Activated T-cell treated with anti-CD3 and anti-CD28 coated beads, Interleukin-2, amount 50 U/mL, for 4 hours (primary cell): ENCODE measurements at regions not wholly inside any gene's neighbourhood (a gene's known extent, or its start where the extent isn't known, plus 50 kb on each side); places are given as distances from the start of the nearest gene placed in this dataset.

Experiments
- ATAC-seq, 2 donors: fragments of 200-7000 bp; cut with Tn5 transposase; one replicate each; pipeline ENCODE4 v1.10.0; 2021
- DNase-seq: peaks from one replicate; pipeline ENCODE4 v3.0.0-alpha.2; 2020
- H3K27me3 Mint-ChIP-seq: one replicate; pipeline ENCODE4 v1.8.0; 2021; ENCODE audit warnings: low read depth, mixed read lengths
- H3K36me3 Mint-ChIP-seq: one replicate; pipeline ENCODE4 v1.8.0; 2022; ENCODE audit warnings: mixed read lengths; ENCODE audit not compliant: insufficient read depth
- H3K4me1 Mint-ChIP-seq: one replicate; pipeline ENCODE4 v1.8.0; 2021; ENCODE audit warnings: low read depth, mixed read lengths
- H3K4me3 Mint-ChIP-seq: one replicate; pipeline ENCODE4 v1.8.0; 2021; ENCODE audit warnings: mild to moderate bottlenecking, moderate library complexity, mixed read lengths
- H3K9me3 Mint-ChIP-seq: one replicate; pipeline ENCODE4 v1.8.0; 2021; ENCODE audit warnings: mixed read lengths

DNA sequence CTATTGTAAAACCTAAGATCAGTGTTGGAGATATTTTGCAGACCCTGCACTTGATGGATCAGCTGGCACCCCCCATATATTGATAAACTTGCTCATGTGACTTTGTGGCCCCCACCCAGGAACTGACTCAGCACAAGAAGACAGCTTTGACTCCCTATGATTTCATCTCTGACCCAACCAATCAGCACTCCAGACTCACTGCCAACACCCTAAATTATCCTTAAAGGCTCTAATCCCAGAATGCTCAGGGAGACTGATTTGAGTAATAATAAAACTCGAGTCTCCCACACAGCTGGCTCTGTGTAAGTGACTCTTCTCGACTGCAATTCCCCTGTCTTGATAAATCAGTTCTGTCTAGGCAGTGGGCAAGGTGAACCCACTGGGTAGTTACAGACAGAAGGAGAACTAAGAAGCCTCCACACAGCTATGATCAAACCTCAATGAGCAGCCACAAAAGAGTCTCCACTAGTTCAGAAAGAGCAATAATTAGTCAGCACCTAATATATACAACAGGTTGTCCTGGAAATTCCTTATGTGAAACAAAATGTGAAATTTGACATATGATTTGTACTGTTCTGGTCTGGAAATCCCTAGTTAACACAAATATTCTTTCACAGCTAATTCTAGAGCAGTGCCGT, 52.2 kb downstream of the ACTL7B start:
- no peaks in the 10 kb centered on the region for H3K36me3 Mint-ChIP-seq
- H3K4me1 Mint-ChIP-seq = no peaks in the 10 kb centered on the region
- H3K9me3 Mint-ChIP-seq = no peaks in the 10 kb centered on the region
- no peak overlapping the region for H3K4me3 Mint-ChIP-seq
- DNase-seq (no peak), ATAC-seq (no peak)
- no peaks in the 10 kb centered on the region for H3K27me3 Mint-ChIP-seq

DNA sequence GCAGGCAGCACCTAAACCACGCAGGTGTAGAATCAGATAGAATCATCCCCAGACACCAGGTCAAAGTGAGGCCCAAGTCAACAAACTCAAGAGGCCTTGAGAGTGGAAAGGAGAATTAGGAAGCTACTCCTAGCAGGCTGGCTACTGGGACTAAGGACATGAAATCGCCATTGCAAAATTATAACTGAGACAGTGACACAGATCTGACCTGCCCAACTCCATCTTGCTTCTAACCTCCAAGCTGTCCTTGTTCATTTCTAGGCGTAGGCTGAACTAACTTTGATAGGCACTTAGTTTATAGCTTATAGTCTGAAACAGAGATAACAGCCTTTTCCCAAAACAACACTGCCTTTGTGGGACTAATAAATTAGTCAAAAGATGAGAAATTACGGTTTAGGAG, 52.8 kb downstream of the ACTL7B start:
- Mint-ChIP-seq H3K4me3 (no peak overlapping the region), H3K9me3 (no peaks in the 10 kb centered on the region), H3K36me3 (no peaks in the 10 kb centered on the region), H3K4me1 (no peaks in the 10 kb centered on the region), H3K27me3 (no peaks in the 10 kb centered on the region)
- ATAC-seq (no peak), DNase-seq (no peak)

DNA sequence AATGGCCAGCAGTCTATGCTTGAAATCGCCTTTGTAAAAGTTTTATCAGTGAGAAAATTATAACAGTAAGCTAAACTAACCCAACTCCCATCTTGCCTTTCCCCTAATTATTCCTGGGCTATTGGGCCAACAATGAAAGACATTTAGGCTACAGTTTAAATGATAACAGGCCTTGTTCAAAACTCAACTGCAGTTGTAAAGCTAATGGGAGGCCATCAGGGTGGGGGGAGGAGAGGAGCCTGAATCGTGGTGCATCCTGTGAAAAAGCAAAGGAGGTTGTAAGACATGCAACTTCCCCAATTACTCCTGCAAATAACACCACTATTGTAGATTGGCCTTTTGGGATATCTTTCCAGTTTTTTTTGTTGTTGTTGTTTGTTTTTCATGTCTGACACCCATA, 53.8 kb downstream of the ACTL7B start:
- H3K9me3 Mint-ChIP-seq = no peaks in the 10 kb centered on the region
- no peaks in the 10 kb centered on the region for H3K36me3 Mint-ChIP-seq
- no peak for DNase-seq
- ATAC-seq = no peak
- H3K4me3 Mint-ChIP-seq = no peak overlapping the region
- H3K4me1 Mint-ChIP-seq = no peaks in the 10 kb centered on the region
- H3K27me3 Mint-ChIP-seq = no peaks in the 10 kb centered on the region

DNA sequence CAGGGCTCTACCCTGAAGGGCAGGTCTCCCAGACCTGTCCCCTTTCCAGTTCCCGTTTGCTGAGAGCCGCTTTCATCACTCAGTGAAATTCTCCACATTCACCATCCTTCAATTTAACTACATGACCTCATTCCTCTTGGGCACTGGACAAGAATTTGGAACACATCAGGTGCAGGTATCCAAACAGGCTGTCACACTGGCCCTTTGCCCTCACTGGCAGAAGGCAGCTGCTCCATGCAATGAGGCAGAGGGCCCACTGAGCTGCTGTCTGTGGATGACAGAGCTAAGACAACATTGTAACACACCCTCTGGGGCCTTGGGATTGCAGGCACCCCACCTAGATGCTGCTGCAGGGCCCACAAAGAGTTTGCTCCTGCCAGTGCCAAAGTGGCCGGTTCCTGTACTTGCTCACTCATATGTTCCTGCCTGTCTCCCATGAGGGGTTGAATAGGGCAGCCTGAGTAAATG, 55.1 kb downstream of the ACTL7B start:
- no peak for DNase-seq
- no peaks in the 10 kb centered on the region for H3K9me3 Mint-ChIP-seq
- no peaks in the 10 kb centered on the region for H3K4me1 Mint-ChIP-seq
- ATAC-seq = no peak
- no peaks in the 10 kb centered on the region for H3K27me3 Mint-ChIP-seq
- H3K36me3 Mint-ChIP-seq = no peaks in the 10 kb centered on the region
- no peak overlapping the region for H3K4me3 Mint-ChIP-seq

DNA sequence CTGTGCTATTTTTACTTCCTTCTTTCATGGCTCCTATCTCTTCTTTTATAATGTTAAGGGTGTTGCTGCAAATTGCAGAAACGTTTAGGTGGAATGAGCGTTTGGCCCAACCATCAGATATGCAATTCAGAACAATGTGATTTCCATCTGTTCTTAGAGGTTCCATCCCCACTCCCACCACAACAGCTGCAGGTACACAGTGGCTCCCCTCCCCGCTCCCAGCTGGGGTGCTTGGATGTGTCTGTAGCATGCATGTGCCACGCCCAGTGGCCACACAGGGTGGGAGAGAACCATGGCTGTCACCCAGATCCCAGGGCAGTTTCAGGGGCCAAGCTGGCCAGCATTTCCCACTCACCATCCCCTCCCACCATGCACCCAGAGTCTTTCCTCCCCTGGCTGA, 62.2 kb downstream of the ACTL7B start:
- ATAC-seq (no peak), DNase-seq (no peak)
- H3K36me3 Mint-ChIP-seq = no peaks in the 10 kb centered on the region
- H3K4me3 Mint-ChIP-seq = no peak overlapping the region
- H3K4me1 Mint-ChIP-seq = no peaks in the 10 kb centered on the region
- no peaks in the 10 kb centered on the region for H3K9me3 Mint-ChIP-seq
- H3K27me3 Mint-ChIP-seq = no peaks in the 10 kb centered on the region

DNA sequence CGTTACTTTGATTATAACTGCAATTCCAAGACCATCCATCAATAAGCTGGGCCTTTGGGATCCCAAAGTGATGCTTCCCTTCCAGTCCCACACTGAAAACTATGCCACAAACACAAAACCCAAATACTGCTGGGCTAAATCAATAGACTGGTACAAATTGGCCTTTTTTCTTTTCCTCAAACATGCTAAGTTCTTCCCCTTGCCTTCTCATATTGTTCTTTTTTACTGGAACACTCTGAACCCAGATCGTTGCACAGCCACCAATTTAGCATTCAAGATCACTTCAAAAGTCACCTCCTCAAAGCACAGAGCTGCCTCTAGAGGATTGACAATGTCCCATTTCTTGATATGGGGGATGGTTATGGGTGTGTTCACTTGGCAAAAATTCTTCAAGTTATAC, 66.0 kb downstream of the ACTL7B start:
- ATAC-seq (no peak), DNase-seq (no peak)
- no peaks in the 10 kb centered on the region for H3K36me3 Mint-ChIP-seq
- H3K4me1 Mint-ChIP-seq = no peaks in the 10 kb centered on the region
- no peak overlapping the region for H3K4me3 Mint-ChIP-seq
- H3K27me3 Mint-ChIP-seq = peaks cover 3% of the 10 kb centered on the region
- no peaks in the 10 kb centered on the region for H3K9me3 Mint-ChIP-seq

DNA sequence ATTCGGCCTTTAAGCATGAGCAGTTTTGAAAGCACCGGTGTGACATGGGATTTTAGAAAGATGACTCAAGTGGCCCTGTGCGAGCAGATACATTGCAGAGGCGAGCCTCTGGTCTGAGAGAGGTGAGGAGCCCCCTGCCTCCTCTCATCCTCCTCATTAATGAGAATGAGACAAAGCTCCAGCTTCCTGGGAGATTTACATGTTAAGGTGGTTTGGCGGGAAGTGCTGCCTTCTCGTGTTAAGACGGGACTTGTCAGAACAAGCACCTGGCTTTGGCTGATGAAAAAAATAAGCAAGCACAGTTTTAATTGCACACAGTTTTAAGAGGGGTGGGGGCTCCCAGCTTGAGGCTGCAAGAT, 68.1 kb downstream of the ACTL7B start:
- Mint-ChIP-seq H3K4me3 (no peak overlapping the region), H3K36me3 (no peaks in the 10 kb centered on the region), H3K9me3 (no peaks in the 10 kb centered on the region), H3K4me1 (peaks cover 3% of the 10 kb centered on the region), H3K27me3 (peaks cover 6% of the 10 kb centered on the region)
- DNase-seq (no peak), ATAC-seq (no peak)

DNA sequence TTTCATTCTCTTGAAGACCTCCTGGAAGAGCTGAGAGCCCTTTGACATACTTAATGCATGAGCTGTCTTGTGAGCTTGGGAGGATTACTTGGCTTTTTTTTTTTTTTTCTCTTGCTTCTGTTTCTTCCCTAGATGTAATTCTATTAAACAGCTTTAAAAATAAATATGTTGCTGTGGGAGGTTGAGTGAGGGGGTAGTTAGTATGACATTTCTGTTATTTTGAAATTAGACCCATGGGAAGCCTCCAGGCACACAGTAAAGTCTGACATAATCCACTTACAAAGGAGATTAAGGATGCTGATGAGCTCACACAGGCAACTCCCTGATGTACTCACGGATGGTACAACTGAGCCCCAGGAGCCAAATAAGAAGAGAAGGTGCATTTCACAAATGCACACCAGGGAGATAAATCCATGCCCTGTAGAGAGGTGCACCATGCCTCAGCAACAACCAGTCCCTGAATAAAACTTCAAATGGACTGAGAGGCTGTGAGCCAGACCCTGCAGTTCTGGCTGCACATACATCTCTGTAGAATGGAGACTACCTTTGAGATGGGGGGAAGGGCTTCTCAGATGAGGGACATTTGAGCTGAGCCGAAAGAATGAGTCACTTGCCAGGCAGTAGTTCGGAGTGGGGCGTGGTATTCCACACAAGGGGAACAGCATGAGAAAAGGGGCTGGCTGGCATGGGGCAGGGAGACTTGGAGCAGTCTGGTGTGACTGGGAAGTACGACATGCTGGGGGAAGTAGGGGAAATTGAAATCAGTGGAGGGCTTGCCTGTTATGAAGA, 68.7 kb downstream of the ACTL7B start:
- H3K4me1 Mint-ChIP-seq = peaks cover 3% of the 10 kb centered on the region
- peaks cover 8% of the 10 kb centered on the region for H3K27me3 Mint-ChIP-seq
- no peaks in the 10 kb centered on the region for H3K36me3 Mint-ChIP-seq
- no peaks in the 10 kb centered on the region for H3K9me3 Mint-ChIP-seq
- no peak overlapping the region for H3K4me3 Mint-ChIP-seq
- DNase-seq = no peak
- ATAC-seq = no peak

DNA sequence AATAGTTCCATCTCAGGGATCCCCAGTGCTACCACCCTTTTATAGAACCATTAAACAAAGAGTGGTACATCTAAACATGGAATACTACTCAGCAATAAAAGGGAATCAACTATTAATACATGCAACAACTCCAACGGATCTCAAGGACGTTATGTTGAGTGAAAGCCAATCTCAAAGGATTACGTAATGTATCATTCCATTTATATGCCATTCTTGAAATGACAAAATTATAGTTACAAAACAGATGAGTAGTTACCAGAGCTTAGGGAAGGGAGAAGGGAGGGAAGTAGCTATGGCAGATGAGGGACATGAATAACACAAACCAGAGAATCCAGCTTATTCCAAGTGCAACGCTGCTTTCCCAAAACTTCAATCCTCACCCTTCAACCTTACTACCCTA, 69.5 kb downstream of the ACTL7B start:
- no peak for DNase-seq

DNA sequence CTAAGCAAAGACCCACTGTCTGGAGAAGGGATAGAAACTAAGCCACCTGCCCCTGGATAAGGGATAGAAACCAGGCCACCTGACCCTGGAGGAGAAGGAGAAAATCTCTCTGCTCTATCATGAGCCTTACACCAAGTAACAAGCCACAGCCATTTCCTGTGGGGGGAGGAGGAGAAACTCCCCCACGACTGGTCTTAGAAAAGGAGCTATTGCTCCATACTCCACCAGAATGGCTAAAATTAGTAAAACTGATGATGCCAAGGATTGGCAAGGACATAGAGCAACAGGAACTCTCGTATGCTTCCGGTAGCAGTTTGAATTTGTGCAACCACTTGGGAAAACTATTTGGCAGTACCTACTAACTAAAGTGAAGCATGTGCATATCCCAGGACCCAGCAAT, 70.8 kb downstream of the ACTL7B start:
- no peaks in the 10 kb centered on the region for H3K36me3 Mint-ChIP-seq
- H3K4me3 Mint-ChIP-seq = no peak overlapping the region
- H3K27me3 Mint-ChIP-seq = peaks cover 20% of the 10 kb centered on the region
- ATAC-seq (no peak), DNase-seq (no peak)
- H3K4me1 Mint-ChIP-seq = peaks cover 3% of the 10 kb centered on the region
- no peaks in the 10 kb centered on the region for H3K9me3 Mint-ChIP-seq

More for the DNA sequence above, 69.5 kb downstream of the ACTL7B start:
- Mint-ChIP-seq H3K27me3 (peaks cover 16% of the 10 kb centered on the region), H3K4me1 (peaks cover 3% of the 10 kb centered on the region), H3K36me3 (no peaks in the 10 kb centered on the region), H3K9me3 (no peaks in the 10 kb centered on the region), H3K4me3 (no peak overlapping the region)
- ATAC-seq = no peak

DNA sequence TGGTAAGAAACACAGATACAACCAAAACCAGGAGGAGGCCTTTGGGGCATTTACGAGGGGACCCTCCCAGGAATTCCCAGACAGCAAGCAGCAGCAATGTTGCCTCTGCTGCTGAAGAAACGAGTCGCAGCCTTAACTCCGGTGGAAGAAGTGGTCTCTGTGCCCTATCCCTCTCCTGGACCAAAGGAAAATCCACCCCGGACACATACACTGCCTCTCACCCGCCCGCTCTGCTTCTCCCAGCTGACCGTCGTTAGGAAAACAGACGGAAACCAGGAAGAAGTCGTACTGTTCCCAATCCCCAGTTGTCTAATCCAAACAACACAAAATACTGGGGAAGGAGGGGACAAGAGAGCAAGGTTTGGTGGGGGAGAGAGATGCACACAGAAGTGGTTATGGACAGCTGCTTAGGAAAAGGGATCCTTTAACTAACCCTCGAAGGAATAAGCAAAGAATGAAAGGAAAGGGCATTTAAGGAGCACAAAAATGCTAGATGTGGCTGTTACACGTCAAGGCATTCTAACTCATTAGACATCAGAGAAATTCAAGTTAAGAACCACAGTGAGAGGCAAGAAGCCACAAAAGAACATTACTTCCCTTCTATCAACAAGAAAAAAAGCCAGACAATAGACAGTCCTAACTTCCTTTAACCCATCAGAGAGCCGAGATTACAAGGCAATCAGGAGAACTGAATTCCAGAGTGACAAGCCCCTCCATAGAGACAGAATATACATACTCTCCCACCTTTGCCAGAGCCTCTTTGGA, 71.9 kb downstream of the ACTL7B start:
- Mint-ChIP-seq H3K4me1 (peaks cover 3% of the 10 kb centered on the region), H3K9me3 (no peaks in the 10 kb centered on the region), H3K36me3 (no peaks in the 10 kb centered on the region), H3K27me3 (peaks cover 28% of the 10 kb centered on the region), H3K4me3 (no peak overlapping the region)
- DNase-seq (no peak), ATAC-seq (no peak)

DNA sequence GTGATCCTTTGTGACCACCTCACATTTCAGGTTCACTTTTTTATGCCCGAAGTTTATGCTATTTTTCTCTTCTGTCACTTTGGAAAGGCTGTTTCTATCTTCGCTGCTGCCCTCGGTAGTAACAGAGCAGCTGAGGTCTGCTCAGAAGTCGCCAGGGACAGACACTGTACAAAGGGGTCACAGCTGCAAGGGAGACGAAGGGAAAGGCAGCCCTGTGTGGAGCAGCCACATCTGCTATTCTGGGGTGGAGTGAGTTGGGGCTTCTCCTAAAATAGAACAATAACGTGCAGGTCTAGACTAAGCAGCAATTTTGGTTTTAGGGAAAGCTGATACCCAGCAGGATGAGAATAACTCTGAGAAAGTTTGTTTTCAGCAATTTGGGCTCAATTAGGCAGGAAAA, 72.5 kb downstream of the ACTL7B start:
- H3K4me1 Mint-ChIP-seq = peaks cover 3% of the 10 kb centered on the region
- no peaks in the 10 kb centered on the region for H3K9me3 Mint-ChIP-seq
- ATAC-seq (no peak), DNase-seq (no peak)
- H3K4me3 Mint-ChIP-seq = no peak overlapping the region
- H3K36me3 Mint-ChIP-seq = no peaks in the 10 kb centered on the region
- peaks cover 30% of the 10 kb centered on the region for H3K27me3 Mint-ChIP-seq

DNA sequence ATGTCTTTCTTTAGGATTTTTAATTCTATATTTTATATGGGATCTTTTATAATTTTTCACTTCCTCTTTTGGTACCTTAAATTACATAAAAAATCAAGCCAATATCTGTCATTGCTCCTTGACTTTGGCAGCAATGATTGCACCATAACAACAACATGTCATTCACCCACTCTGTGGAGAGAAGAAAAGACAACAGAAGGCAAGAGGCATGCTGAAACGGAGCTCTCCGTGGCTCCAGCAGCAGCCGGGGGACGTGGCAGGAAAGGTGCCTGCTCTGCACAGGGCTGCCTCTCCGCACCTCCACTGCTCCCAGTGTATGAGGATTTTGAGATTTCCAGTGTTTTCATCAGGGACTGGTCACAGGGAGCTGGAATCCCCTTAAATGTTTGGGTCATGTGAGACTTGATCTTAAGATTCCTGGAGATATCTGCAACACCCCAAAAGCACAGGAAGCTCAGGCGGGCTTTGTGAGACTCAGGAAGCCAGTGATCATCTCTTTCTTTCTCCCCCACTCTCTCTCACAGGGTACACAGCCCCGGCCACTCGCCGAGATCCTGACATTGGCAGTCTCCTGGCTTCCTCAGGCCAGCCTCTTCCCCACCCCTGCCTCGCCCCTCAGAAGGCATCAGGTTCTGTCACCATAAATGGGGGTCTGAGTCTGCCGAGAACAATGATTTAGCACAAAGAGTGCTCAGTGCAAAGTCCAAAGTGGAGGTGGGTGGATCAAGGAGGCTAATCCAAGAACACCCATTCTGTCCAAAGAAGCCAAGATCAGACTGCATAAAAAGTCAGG, 74.6 kb downstream of the ACTL7B start:
- no peak for DNase-seq
- ATAC-seq = no peak
- no peak overlapping the region for H3K4me3 Mint-ChIP-seq

More for the DNA sequence above, 74.6 kb downstream of the ACTL7B start:
- Mint-ChIP-seq H3K9me3 (no peaks in the 10 kb centered on the region), H3K4me1 (peaks cover 3% of the 10 kb centered on the region), H3K27me3 (peaks cover 32% of the 10 kb centered on the region), H3K36me3 (no peaks in the 10 kb centered on the region)
